GM12891 (cell line): ENCODE measurements at regions not wholly inside any gene's neighbourhood (a gene's known extent, or its start where the extent isn't known, plus 50 kb on each side); places are given as distances from the start of the nearest gene placed in this dataset.

Experiments used
- PAX5 ChIP-seq: IDR thresholded peaks from 2 replicates; pipeline ENCODE4 v1.6.1; 2011; ENCODE audit warnings: low read length, moderate library complexity, mild to moderate bottlenecking; ENCODE audit not compliant: insufficient read depth, severe bottlenecking
- POLR2A ChIP-seq: IDR thresholded peaks from 2 replicates; pipeline ENCODE4 v1.6.1; 2011; ENCODE audit warnings: low read depth, low read length, control low read depth
- POLR2AphosphoS5 ChIP-seq: IDR thresholded peaks from 2 replicates; pipeline ENCODE4 v1.6.1; 2011; ENCODE audit warnings: low read depth, low read length, control low read depth
- SPI1 ChIP-seq: IDR thresholded peaks from 2 replicates; pipeline ENCODE4 v1.6.1; 2011; ENCODE audit warnings: low read depth, low read length, control low read depth
- TAF1 ChIP-seq: IDR thresholded peaks from 2 replicates; pipeline ENCODE4 v1.6.1; 2011; ENCODE audit warnings: low read depth, low read length, control low read depth

DNA sequence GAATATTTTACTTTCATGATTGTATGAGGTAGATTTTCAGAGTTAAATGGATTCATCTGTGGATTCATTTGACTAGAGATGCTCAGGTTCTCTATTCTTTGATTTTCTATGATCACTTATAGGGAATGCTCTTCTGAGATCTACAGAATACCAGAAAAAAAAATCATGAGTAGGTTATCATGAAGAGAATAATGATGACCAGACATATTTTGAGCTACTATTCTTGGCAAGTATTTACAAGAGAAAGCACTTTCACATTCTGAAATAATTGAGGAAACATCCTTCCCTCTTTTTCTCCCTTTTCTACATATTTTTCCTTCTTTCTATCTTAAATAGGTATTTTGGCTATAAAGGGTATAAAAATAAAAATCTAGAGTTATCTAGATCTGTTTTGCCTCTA lies 543.0 kb upstream of the TUSC1 start:
- TF ChIP-seq POLR2A (no peak), POLR2AphosphoS5 (no peak), SPI1 (no peak), PAX5 (no peak), TAF1 (no peak)
